Neural cell (in vitro differentiated cells): ENCODE measurements at regions not wholly inside any gene's neighbourhood (a gene's known extent, or its start where the extent isn't known, plus 50 kb on each side); places are given as distances from the start of the nearest gene placed in this dataset.
"Not testable (repeated sequence)": the region's sequence is repeated elsewhere in the genome, so short reads cannot be mapped to it uniquely, and the experiment has no call there.

Experiments used
- CTCF ChIP-seq: fragments of 450-650 bp; IDR thresholded peaks from 2 replicates; pipeline ENCODE4 v1.5.1; 2014; ENCODE audit warnings: antibody characterized with exemption, mild to moderate bottlenecking, moderate library complexity; ENCODE audit not compliant: poor library complexity, severe bottlenecking
- EP300 ChIP-seq: fragments of 450-650 bp; conservative IDR thresholded peaks from 2 replicates; pipeline ENCODE4 v1.6.1; 2014; ENCODE audit warnings: antibody characterized with exemption, mild to moderate bottlenecking, moderate library complexity; ENCODE audit not compliant: poor library complexity, severe bottlenecking
- EZH2 ChIP-seq: fragments of 200-600, 300-800 bp; shearing (Covaris generic), sonication (generic); IDR thresholded peaks from 2 replicates; pipeline ENCODE4 v1.6.1; 2014; ENCODE audit warnings: antibody characterized with exemption, low read length, borderline replicate concordance, mild to moderate bottlenecking; ENCODE audit not compliant: insufficient read depth, poor library complexity, severe bottlenecking
- POLR2AphosphoS5 ChIP-seq: IDR thresholded peaks from 2 replicates; pipeline ENCODE4 v1.6.1; 2012
- RAD21 ChIP-seq: fragments of 450-650 bp; conservative IDR thresholded peaks from 2 replicates; pipeline ENCODE4 v1.6.1; 2014; ENCODE audit warnings: antibody characterized with exemption, mild to moderate bottlenecking, moderate library complexity
- TAF1 ChIP-seq: IDR thresholded peaks from 2 replicates; pipeline ENCODE4 v1.6.1; 2012; ENCODE audit warnings: low read depth

GRCh38 chr5:66405145-66405544 lies 191.0 kb upstream of the MAST4 start:
- TF ChIP-seq CTCF, EP300, RAD21, EZH2, POLR2AphosphoS5, TAF1: not testable (repeated sequence)
